GM10266 (cell line): ENCODE measurements at regions not wholly inside any gene's neighbourhood (a gene's known extent, or its start where the extent isn't known, plus 50 kb on each side); places are given as distances from the start of the nearest gene placed in this dataset.

ENCODE experiments used
- DNase-seq: peaks from one replicate; pipeline ENCODE4 v3.0.0; 2012; ENCODE audit errors: extremely low spot score
- CTCF ChIP-seq: IDR thresholded peaks from 2 replicates; pipeline ENCODE4 v1.5.1; 2012; ENCODE audit warnings: mild to moderate bottlenecking, low read depth; ENCODE audit not compliant: control insufficient read depth, insufficient read depth; ENCODE audit errors: missing control alignments

GRCh38 chr1:60639287-60639686 lies 443.1 kb upstream of the NFIA start:
- no peak for DNase-seq
- no peak for TF ChIP-seq CTCF

GRCh38 chr1:60637651-60638050 lies 444.7 kb upstream of the NFIA start:
- no peak for DNase-seq
- no peak for TF ChIP-seq CTCF

GRCh38 chr1:60636946-60637345 lies 445.4 kb upstream of the NFIA start:
- no peak for TF ChIP-seq CTCF
- no peak for DNase-seq

GRCh38 chr1:60634106-60634505 lies 448.3 kb upstream of the NFIA start:
- no peak for DNase-seq
- no peak for TF ChIP-seq CTCF

GRCh38 chr1:60622486-60622885 lies 459.9 kb upstream of the NFIA start:
- TF ChIP-seq CTCF = no peak
- no peak for DNase-seq

- no peak for DNase-seq
- TF ChIP-seq CTCF = no peak
Observed at GRCh38 chr1:60621368-60621851, 461.0 kb upstream of the NFIA start.

- no peak for TF ChIP-seq CTCF
- DNase-seq = no peak
Observed at GRCh38 chr1:60620087-60620486, 462.3 kb upstream of the NFIA start.
